HG03469 (cell line): ENCODE measurements at regions not wholly inside any gene's neighbourhood (a gene's known extent, or its start where the extent isn't known, plus 50 kb on each side); places are given as distances from the start of the nearest gene placed in this dataset.

Experiments used
- ATAC-seq: cut with Tn5 transposase; IDR thresholded peaks from one replicate; pipeline ENCODE4 v1.9.1; 2021; ENCODE audit warnings: mild to moderate bottlenecking, moderate library complexity, moderate number of reproducible peaks; ENCODE audit not compliant: unreplicated experiment

DNA sequence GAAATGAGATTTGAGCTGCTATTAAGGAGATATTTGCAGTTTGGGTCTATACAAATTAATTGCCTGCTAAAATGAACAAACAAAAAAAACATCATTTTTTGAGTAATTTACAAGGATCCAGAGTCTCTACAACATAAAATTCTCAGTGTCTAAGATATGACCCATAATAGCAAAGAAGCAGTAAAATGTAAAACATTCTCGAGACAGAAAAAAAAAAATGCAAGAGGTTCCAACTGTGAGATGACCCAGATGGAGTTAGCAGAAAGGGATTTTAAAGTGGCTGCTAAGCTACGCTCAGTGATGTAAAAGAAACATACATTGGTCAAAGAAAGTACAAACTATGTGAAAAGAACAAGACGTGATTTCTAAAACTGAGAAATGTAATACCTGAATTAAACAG is 471.0 kb downstream of the SH2D4B start:
- no peak for ATAC-seq

DNA sequence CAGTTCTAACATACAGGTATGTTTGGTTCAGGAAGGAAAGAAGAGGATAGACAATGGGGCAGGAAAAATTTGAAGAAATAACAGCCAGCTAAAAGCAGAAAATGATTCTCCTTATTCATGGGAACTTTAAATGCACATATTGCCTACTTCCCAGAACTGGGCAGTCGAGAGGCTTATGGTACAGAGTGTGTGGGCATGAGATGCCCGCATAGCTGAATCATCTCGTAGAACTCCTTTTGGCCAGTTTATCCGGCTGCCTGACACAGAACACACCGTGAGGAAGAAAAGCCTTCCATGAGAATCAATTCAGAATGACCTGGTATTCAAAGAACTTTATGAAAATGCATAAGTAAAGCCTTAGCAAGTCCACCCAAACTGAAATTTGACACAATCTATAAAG is 471.6 kb downstream of the SH2D4B start:
- no peak for ATAC-seq

DNA sequence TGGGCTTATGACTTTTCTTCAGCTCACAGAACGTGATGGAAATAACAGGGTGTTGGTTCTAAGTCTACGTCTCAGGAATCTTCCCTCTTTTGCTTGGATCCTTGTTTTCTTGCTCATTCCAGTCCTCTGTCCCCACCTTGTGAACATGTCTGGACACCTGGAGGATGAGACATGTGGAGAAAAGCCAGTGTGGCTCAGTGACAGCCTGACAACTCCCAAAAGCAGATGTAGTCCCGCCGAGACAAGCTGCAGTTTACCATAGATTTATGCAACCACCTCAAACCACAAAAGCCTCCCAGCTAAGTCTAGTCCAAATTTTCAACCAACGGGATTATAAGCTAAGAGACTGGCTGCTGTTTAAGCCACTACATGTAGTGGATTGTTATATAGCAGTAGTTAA is 476.1 kb downstream of the SH2D4B start:
- ATAC-seq = no peak

DNA sequence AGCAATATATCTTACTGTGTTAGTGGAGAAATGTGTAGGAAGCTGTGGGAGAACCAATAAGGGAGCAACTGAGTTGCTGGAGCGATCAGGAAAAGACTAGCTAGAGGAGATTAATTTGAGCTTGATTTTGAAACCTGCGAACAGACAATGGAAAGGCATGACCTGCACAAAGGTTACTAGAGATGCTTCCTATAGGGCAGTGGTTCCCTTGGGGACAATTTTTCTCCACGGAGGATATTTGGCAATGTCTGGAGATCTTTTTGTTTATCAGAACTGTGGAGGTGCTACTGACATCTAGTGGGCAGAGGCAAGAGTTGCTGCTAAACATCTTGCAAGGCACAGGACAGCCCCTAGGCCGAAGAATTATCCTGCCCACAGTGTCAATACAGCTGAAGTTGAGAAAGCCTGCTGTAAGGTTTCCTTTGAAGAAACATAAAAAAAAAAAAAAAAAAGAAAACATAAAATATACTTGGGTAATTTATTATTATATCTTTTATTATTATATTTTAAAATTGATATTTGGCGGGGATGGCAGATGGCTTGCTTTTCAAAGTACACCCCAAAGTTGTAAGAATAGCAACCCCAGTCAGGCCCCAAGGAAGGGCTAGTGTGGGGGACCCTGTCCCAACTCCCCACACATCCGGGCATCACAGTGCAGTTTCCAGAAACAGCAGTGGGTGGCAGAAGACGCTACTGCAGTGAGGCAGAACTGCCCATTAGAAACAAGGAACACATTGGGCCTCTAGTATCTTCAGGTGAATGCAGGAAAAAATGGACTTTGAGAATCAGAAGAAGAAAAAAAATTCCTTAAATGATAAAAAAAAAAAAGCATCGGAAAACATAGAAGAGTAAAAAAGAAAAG is 481.6 kb downstream of the SH2D4B start:
- ATAC-seq = peak; percentile 80

DNA sequence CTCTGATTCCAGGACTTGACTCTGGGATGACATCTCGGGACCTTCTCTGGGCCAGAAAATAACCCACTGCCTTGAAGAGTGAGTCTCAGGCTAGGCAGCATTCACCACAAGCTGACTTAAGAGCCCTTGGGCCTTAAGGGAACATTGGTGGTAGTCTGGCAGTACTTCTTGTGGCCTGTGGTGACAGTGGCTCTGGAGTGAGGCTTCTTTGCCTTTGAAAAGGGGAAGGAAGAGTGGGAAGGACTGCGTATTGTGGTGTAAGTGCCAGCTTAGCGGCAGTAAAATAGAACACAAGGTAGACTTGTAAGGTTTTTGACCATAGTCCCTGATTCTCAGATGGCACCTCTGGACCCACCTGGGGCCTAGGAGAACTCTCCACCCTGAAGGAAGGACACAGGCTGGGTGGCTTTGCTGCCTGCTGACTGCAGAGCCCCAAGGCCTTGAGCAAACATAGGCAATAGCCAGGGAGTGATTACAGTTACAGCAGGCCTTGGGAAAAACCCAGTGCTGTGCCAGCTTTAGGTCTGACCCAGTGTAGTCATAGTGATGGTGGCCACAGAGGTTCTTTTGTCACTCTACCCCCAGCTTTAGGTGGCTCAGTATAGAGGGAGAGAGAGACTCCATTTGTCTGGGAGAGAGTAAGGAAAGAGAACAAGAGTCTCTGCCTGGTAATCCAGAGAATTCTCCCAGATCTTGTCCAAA is 483.9 kb downstream of the SH2D4B start:
- no peak for ATAC-seq

DNA sequence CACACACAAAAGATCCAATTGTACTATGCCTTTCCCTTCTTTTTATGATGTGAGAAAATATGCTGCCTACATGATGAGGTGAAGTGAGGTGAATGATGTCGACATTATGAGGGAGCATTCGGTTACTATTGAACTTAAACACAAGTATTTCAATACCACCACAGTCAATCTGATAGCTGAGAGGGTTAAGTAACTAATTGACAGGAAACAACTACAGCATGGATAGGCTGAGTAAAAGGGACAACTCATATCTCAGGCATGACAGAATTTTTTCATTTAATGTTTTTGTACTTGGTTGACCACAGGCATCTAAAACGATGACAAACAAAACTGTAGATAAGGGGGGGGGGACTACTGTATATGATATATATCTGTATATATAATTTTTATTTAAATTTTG is 488.9 kb downstream of the SH2D4B start:
- ATAC-seq = no peak

DNA sequence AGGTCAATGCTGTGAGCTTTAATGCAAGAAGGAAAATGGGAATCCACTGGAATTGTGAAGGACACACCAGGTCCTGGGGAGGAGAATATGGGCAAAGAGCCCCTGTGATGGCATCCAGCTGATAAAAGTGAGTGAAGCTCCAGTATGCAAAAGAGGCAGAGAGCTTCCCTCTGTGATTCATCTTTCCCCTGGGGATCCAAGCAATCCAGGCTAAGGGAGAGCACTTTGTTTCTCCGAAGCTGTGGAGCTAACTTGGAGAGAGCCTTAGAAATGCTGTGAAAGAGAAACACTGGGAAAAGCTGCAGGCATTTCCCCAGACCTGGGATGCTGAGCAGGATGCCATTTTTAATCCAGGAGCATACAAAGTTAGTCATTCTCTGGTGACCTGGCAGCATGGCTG is 489.5 kb downstream of the SH2D4B start:
- no peak for ATAC-seq

DNA sequence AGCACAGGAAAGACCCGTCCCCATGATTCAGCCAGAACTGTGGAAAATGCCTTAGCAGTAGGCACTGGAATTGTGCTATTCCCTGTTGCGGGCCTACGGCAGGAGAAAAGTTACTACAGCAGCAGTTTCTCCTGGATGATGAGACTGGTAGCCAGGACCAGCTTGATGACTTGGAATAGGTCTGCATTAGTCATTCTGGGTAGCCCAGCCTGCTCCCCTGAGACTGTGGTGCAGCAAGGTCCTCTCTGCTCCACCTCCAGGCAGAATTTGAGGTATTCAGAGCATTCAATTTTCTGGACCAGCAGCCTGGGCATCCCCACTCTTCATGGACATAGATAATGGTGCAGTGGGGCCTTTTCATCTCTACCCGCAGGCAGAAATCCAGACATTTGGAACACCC is 490.0 kb downstream of the SH2D4B start:
- no peak for ATAC-seq

DNA sequence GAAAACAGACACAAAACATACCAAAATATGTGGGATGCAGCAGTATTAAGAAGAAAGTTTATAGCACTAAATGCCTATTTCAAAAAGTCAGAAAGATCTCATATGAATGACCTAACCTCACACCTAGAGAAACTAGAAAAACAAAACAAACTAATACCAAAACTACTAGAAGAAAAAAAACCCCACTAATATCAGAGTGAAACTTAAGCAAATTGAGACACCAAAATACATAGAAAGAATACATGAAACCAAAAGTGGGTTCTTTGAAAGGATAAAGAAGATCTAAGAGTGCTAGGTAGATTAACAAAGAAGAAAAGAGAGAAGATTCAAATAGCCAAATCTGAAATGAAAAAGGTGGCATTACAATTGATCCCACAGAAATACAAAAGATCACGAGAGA is 494.1 kb downstream of the SH2D4B start:
- peak; percentile 59 for ATAC-seq

DNA sequence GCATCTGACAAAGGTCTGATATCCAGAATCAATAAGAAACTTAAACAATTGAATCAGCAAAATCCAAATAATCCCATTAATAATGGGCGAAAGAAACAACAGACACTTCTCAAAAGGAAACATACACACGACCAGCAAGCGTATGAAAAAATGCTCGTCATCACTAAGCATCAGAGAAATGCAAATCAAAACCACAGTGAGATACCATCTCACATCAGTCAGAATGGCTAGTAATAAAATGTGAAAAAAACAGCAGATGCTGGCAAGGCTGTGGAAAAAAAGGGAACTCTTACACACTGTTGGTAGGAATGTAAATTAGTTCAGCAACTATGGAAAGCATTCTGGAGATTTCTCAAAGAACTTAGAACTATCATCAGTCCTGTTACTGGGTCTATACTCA is 496.7 kb downstream of the SH2D4B start:
- ATAC-seq = no peak

DNA sequence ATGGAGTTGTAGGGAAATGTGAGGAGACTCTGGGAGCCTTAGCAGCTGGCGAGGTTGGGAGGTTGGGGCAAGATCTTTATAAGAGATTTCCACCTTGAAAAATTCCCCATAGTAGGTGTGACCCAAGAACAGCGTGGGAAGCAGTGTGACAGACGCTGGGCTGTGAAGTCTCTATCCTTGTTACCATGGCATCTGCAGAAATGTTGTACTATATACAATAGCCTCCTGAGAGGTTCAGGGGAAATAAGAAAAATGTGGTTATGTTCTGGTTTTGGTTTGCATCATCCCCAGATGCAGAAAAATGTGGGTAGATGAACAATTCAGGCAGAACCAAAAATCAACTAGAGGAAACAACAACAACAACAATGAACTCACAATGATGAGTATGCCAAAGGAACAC is 498.6 kb downstream of the SH2D4B start:
- ATAC-seq = peak; percentile 90

DNA sequence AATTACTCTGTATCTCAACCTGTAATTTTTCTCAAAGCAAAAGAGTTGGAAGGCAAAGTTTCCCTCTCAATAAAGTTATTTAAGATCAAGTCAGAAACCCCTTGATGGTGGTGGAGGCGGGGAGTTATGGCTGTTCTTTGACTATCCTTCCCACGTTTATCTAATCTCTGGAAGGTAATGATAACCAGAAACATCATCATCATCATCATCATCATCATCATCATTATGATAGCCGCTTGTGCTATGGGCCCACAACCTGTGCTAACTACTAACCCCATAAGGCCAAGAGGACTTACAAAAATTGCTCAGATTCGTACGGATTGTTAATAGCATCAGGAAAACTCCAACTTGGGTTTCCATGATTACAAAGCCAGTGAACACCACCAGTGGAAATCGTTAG is 502.3 kb downstream of the SH2D4B start:
- no peak for ATAC-seq

DNA sequence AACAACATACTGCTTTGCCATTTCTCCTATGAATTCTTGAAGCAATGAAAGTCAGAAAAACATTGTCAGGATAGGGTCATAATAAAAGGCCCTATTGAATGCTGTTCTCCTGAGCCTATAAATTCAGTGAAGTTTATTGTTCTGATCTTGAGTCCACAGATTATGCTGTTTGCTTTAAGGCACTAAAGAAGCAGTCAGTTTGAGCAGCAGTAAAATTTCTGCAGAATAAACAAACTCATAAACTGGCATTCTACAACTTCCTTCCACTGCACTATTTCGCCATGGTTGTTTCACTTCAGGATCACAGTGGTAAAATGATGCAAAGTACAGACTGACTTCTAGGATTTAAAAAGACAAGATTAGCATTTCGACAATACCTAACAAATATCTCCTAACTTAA is 503.2 kb downstream of the SH2D4B start:
- no peak for ATAC-seq

DNA sequence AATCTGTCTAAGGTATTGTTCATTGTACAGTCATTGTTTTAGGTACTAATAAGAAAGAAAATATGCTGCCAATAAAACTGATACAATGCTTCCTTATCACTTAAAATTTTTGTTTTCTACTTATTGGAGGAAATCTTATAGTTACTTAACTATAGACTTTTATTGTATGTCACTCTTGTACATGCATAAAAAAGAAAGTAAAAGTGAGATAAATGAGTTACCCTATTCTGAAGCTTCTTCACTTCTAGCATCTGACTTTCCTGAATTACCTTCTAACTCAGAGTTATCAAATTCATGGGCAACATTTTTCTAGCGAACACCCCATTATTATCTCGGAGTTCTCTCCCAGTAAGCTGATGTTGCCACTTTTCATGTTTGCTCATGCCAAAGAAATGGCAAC is 504.9 kb downstream of the SH2D4B start:
- no peak for ATAC-seq

DNA sequence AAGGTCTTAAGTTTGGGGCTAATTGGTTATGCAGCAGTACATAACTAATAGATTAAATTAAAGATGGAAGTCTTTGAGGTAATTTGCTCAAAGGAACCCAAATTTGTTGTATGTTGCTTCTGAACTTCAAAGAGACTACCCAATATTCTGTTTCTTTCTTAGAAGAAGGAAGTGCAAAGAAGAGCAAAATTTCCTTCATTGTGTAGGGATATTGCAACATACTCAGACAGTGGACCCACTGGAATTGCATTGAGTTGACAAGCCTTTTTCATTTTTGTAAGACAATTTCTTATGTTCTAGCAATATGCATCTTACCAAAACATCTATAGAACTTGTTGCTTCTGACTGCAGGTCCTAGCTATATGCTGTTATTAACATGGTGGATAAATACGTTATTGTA is 527.8 kb downstream of the SH2D4B start:
- no peak for ATAC-seq

DNA sequence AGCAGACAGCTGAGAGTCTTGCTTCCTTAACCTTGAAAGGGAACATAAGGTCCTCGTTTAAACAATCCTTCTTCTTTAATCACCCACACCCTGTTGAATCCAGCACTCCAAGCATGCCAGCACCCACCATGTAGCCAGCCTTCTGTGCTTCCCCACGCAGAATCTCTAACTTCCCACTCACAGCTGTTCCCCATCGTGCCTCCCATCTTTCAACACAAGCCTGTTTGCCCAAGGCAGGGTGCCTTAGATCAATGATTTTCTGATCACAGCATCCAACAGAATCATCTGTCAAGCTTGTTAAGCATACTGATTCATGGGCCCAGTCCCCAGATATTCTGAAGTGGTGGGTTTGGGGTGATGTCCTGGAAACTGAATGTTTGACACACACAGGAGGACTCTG is 530.8 kb downstream of the SH2D4B start:
- no peak for ATAC-seq

DNA sequence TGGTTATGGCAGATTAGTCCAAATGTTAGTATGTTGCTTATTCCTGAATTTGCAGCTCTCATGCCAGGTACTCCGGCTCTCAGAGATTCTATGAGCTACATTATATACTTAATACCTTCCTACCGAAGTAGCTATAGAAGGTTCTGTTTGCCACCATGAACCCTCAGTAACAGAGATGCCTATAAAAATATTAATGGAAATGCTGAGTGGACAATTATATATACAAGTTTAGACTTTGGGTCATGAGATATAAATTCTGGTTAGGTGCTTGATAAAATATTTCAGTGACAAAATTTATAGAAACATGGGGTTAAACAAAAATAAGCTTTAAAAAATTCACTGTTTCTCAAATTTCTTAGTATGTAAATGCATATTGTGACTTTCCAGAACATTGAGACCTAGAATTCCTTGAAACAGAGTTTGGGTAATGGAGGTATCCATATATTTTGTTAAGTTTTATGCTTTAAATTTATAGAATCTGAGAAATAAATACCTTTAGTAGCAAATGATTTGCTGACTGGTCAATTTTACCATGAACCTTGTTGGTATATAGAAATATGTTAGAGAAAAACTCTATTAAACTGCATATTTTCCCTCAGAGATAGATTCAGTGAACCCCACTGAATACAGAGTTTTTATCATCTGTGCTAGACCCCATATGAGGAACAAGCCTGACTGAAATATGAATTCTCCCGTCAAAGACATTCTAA is 533.5 kb downstream of the SH2D4B start:
- ATAC-seq = no peak

DNA sequence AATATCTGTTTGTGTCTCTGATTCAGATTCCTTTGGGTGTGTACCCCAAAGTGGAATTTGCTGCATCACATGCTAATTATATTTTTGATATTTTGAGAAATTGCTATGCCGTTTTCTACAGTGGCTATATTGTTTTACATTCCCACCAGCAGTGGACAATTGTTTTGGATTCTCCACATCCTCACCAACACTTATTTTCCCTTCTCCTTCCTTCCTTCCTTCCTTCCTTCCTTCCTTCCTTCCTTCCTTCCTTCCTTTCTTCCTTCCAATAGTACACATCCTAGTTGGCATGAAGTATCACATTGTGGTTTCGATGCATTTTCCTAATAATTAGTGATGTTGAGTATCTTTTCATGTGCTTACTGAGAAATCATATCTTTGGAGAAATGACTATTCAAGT is 535.5 kb downstream of the SH2D4B start:
- ATAC-seq = no peak

DNA sequence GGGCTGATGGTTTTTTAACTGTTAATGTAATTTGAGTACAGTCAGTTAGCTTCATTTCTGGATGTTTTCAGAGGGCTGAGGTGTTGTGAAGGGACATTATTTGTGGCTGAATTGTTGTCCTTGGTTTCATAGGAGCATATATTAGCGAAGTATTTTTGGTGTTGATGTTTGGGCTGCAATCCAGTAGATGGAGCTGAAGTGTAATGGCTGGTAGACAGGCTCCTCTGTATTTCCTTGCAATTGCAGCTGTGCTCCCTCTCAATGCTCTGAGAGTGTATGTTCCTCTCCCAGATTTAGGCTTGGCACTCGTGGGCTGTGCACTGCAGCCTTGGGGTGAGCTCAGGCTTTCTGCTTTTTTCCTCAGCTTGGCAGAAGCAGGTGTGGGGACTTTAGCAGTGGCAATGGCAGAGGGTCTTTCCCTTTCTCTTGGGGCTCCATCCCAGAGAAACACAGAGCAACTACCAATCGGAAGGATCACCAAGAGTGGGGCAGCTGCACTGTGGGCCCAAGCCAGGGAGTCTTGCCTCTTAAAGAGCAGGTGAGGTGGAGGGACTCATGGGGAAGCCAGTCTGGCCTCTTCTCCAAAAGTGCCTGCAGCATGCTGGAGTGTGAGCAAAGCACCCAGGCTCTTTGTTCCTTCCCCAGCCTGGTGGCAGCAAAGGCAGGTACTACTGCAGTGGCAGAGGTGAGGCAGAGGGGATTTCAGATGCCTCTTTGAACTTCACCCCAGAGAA is 544.4 kb downstream of the SH2D4B start:
- ATAC-seq = no peak

DNA sequence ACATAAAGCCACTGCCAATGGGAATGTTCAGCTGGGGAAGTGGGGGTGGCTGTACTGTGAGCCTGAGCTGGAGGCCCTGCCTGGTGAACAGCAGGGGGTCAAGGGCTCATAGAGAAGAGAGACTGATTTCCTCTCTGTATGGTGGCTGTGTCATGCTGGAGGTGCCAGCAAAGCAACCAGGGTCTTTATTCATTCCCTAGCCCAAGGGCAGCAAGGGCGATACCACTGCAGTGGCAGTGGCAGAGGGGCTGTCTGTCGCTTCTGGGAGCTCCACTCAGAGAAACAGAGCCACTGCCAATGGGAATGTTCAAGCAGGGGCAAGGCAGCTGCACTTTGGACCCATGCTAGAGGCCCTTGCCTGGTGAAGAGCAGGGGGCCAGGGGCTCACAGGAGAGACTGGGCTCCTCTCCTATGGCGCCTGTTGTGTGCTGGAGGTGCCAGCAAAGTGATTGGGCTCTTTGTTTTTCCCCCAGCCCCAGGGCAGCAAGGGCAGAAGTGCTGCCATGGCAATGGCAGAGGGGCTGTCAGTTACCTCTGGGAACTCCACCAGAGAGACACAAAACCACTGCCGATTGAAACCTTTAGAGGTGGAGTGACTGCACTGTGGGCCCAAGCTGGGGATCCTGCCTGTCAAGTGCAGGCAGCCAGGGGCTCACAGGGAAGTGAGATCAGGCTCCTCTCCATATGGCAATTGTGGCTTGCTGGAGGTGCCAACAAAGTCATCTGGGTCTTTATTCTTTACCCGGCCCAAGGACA is 545.1 kb downstream of the SH2D4B start:
- no peak for ATAC-seq
